Inflammatory macrophage treated with lipopolysaccharide for 1 hour (primary cell): ENCODE measurements at regions not wholly inside any gene's neighbourhood (a gene's known extent, or its start where the extent isn't known, plus 50 kb on each side); places are given as distances from the start of the nearest gene placed in this dataset.
"Not testable (repeated sequence)": the region's sequence is repeated elsewhere in the genome, so short reads cannot be mapped to it uniquely, and the experiment has no call there.

ENCODE experiments used
- DNase-seq, 2 donors: peaks; one replicate each; pipeline ENCODE4 v3.0.0-alpha.2; 2020 to 2022

DNA sequence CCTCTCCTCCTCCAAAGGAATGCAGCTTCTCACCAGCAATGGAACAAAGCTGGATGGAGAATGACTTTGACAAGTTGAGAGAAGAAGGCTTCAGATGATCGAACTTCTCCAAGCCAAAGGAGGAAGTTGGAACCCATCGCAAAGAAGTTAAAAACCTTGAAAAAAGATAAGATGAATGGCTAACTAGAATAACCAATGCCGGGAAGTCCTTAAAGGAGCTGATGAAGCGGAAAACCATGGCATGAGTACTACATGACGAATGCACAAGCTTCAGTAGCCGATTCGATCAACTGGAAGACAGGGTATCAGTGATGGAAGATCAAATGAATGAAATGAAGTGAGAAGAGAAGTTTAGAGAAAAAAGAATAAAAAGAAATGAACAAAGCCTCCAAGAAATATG lies 629.2 kb upstream of the PABPC4L start:
- not testable (repeated sequence) for DNase-seq

DNA sequence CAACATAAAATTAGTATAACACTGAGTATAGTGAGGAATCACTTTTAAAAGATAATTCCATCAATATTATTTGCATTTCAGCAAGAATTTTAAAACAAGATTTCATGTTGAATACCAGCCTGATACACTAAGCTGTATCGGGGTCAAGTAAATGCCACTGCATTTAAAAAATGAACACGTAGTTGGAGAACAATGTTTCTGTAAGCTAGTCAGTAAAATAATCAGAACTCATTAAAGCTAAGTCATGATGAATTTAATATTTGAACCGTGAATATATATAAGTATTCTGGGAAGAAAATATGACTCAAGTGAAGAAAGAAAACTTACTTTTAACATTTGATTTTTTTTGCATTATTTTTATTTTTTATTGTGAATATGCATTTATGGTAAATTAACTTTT lies 611.0 kb upstream of the PABPC4L start:
- DNase-seq = no peak

DNA sequence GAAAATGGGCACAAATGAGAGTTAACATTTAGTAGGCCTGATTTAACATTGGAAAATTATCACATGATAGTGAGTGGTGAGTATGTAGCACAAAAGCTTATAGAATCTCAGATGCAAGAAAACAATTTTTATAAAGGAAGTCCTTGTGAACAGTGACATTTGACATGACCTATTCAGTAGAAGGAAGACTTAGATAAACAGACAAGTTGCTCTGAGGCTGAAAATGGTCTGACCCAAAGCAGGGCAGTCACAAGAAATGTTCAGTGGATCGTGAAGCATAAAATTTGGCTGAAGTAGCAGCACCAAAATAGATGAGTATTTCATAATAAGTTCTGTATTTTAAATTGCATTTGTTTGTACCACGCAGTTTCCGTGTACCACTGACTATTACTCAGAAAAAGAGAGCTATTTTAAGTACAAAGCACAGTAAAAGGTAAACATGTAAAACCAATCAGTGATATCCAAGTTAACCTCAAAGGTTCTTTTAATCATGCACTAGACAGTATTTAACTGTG lies 605.7 kb upstream of the PABPC4L start:
- no peak for DNase-seq

DNA sequence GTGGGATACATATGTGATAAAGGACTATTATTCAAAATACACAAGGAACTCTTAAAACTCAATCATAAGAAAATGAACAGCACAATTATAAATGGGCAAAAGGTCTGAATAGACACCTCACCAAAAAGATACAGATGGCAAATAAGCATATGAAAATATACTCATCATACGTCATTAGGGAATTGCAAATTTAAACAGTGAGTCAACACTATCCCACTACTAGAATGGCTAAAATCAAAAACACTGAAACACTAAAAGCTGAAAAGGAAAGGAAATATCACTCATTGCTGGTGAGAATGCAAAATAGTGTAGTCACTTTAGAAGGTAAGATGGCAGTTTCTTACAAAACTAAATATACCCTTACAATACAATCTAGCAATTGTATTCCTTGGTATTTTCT lies 597.0 kb upstream of the PABPC4L start:
- no peak for DNase-seq

DNA sequence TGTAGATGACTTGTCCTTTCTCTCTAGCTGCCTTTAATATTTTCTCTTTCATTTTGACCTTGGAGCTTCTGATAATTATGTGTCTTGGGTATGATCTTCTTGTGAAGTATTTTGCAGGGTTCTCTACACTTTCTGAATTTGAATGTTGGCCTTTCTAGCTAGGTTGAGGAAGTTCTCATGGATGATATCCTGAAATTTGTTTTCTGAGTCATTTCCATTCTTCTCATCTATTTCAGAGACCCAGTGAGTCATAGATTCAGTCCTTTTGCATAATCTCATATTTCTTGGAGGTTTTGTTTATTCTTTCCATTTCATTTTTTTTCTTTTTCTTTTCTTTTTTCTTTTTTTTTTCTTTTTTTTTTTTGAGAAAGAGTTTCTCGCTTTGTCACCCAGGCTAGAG lies 585.7 kb upstream of the PABPC4L start:
- DNase-seq = no peak

DNA sequence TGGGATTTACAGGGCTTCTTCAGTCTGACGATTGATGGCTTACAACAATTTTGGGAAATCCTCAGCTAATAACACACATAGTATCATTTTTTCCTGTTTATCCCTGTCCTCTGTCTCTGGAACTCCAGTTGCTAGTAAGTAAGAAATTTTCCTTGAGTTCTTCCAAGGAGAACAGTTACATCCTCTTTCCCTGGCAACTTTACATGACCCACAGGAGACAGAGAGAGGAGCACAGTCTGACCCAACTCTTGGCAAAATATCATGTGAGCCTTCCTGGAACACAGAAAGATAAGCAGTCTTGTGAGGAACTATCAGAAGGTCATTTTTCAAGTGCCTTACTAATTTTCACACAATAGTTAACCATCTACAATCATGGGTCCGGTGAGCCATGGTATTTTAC lies 578.7 kb upstream of the PABPC4L start:
- no peak for DNase-seq

DNA sequence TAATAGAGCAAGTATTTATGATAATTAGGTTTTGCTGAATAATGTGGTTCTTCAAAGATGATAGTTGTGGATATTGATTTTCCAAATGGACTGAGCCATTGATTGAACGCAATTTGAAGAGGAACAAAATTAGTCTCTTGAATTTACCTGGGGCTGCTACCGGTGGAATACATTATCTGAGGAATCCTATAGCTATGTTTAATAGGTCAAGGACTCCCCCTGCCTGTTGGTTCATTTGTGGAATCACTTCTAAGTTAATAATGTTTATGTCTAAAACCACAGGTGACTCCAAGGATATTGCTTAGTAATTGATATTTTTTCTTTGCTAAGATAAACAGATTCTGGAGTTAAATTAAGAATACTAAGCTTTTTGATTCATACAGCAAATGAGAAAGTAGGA lies 576.0 kb upstream of the PABPC4L start:
- DNase-seq = no peak

DNA sequence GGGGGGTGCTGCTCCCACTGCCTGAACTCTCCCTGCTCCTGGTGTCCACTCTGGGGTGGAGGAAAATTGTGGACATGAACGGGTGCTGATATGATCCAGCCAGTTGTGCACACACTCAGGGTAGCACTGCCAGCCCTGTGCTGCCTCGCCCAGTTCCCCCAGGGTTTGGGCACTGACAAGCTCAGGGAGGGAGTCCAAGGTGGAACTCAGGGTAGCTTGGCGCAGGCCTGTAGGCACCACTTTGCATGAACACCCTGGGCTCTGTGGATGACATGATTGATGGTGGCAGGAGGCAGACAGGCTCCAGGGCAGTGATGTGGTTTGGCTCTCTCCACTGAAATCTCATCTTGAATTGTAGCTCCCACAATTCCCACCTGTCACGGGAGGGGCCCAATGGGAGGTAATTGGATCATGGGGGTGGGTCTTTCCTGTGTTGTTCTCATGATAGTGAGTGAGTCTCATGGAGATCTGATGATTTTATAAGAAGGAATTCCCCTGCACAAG lies 572.0 kb upstream of the PABPC4L start:
- DNase-seq = no peak

DNA sequence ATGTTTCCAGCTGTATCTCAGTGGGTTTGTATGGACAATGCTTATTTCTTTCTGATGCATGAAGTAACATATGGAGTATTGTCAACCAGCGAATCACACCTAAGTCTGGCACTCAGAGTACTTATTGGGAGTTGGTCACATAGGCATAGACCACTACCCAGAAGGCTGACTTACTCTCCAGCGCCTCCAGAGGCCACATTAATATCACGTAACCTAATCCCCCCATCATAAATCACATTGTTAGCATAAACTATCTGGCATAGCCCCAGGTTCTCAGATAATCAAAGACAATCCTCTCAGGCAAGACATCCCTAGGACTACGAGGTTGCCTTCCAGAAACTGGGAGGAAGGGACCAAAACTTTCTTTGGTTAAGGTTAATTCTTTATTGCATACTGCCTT lies 560.5 kb upstream of the PABPC4L start:
- no peak for DNase-seq

DNA sequence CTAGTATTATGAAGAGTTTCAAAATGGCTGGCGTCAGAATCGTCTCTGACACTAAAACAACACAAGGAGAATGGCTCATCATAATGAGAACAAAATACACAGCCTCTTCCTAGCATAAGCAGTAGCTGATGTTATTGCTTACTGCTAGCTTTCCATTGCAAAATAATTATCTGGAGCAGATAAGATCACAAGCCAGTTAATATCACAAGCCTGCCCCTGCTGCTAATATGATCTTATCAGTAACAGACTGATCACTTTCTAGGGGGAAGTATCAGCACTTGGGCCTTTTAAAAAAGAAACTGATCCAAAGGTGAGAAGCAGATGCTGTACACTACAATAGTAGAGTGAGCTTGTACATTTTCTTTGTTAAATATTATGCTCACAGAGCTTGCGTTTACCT lies 554.8 kb upstream of the PABPC4L start:
- no peak for DNase-seq

DNA sequence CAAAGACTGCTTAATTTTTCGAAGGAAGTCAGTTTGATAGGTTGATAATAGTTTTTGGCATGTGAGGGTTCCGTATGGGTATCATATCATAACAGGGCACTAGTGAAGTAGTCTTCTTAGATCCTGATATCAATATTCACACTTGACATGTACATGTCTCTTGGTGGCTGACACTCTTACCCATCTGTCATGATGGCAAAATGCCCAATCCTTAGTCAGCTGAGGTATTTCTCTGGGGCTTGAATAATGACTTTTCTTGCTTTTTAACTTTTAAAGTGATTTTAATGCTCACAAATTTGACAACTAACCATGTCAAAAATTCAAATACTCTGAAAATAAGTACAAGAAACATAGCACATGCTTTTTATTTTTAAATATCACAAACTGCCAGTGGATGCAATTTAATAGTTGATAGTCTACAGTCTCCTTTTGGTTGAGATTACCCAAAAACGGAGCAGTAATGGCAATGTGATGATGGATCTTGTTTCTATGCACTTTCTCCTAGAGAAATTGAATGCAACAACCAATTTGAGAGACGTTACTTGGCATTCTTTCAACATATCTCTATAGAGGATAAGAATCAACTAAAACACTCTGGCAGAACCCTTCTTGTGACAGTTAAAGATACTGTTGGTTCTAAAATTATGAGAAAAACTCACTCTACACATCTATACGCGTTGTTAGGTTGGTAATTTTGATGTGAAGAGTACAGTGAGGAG lies 552.9 kb upstream of the PABPC4L start:
- no peak for DNase-seq

DNA sequence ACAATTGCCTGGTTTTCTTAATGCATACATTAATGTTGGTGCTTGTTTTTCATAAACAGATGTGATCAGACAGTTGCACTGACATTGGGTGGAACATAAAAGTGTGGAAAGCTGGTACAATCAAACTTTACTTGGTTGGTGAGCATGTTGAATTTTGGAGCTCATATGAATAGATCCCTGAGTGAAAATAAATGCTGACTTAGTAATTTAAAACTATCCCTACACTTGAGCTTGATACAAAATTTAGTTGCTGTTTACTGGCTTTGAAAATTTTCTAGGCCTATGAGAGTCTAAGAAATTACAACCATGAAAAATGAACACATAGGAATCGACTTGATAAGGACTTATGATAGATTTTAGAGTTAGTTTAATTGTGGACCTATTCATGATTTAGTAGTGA lies 551.8 kb upstream of the PABPC4L start:
- DNase-seq = no peak

DNA sequence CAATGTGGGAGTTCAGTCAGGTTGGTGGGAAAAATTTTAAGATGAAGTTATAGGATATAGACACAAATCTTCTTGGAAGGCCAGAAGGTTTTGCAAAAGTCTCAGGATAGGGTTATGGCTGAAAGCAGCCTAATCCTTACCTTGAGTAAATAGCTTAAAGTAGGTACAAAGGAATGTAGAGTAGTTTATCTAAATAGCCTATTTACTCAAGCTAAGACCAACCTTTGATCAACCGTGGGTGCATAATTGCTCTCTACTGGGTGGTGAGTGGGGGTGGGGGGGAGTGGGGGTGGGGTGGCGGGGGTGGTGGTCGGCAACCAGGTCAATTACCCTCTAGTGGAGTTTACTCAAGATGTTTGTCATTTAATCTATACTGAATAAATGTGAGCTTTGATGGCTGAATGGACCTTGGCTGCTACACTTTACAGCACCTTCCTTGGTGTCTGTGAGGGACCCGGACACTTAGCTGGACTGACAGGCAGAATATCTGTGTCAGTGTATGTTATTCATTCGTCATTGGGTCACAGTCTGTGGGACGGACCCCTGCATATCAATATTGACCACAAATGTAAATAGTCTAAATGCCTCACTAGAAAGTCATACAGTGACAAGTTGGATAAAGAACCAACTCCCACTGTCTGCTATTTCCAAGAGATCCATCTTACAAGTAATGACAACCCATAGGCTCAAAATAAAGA lies 545.7 kb upstream of the PABPC4L start:
- DNase-seq = no peak

DNA sequence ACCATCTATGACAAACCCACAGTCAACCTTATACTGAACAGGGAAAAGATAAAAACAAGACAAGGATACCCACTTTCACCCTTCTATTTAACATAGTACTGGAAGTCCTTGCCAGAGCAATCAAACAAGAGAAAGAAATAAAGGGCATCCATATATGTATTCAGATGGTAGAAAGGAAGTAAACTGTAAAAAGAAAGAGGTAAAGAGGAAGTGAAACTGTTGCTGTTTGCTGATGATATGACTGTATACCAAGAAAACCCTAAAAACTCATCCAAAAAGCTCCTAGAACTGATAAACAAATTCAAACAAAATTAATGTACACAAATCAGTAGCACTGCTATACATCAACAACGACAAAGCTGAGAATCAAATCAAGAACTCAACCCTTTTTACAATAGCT lies 538.7 kb upstream of the PABPC4L start:
- DNase-seq = no peak

DNA sequence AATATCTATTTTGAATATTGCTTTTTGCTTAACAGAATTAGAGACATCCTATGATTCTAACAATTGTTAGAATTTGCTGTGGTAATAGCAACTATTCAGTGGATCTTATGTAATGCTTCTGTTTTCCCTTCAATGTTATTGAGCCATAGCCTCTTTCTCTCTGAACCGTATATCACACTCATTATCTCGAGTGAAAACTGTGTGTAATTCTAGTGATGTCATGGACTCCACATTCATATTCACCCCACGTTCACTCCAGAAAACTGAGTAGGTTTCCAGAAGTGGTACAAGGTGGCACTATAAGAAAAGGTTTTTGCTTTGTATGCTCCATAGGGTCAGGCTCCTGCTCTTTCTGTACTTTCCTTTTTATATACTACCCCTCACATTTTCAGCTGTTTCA lies 534.3 kb upstream of the PABPC4L start:
- no peak for DNase-seq

DNA sequence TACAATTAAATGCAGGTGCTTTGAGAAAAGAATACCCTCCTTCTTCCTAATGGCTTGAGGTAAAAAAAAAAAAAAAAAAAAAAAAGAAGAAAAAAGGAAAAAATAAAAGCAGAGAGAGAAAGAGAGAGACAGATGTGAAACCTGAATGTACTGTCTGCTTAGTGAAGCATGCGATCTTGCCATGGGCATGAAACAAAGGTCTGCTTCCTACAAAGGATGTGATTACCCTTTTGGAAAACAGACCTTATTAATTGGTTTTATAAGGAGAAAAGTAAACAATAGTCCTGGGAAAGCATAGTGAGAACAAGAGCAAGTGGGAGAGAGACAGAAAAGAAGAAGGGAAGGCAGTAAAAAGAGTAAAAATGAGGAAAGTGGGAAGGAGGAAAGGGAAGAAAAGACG lies 526.1 kb upstream of the PABPC4L start:
- no peak for DNase-seq

DNA sequence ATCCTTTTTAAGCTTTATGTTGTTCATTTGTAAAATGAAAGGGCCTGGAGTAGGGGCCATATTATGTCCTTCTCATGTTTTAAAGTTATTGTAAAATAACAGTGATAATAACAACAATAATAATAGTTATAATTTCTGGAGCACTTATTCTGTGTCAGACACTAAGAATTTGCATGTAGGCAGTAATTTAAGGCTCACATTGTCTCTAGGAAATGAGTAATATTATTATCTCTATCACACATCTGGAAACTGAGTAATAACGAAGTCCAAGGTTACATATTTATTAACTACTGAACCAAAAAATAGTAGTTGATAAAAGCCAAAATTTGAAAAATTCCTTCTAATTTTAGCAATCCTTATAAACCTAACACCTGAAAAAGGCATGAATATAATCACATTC lies 520.7 kb upstream of the PABPC4L start:
- DNase-seq = no peak

DNA sequence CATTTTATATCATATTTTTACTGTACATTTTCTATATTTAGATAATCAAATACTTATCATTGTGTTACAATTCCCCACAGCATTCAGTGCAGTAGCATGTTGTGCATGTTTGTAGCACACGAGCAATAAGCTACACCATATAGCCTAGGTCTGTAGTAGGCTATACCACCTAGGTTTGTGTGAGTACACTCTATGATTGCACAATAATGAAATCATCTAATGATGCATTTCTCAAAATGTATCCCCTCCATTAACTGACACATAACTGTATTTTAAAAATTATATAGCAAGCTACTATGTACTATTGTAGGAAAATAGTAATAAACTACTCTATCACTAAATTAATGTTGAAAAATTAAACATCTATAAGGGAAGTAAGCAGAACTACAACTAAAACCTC lies 518.4 kb upstream of the PABPC4L start:
- DNase-seq = no peak

DNA sequence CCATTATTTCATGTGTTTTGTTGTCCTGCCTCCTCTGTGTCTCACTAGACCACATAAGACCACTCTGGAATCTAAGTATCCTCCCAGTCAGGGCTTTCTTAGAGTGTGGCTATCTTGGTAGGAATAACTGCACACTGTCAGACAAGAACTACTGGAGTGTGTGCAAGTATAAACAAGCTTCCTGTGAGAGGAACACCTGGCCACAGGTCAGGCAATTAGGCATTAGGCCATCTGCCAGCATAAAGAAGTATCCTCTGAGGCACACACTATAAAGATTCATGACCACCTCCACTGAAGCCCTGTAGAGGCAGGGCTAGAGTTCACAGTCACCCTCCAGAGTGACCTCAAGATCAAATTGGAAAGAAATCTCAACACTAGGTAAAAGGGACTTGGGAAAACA lies 507.0 kb upstream of the PABPC4L start:
- DNase-seq = no peak

DNA sequence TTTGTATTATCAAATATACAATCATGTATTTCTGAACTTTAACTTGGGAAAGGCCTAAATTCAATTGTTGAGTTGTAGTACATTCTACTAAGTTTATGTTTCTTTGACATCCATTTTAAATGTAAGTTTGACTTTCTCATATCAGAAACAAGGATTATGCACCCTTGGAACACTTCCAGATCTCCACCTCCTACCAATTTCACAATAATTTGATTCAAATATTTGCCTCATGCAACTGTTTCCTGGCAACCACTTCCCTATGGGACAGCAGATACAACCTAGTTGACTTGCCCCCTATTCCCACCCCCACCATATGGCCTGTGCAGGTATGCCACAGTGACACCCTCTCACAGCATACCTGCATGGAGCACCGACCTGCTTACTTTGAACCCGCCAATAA lies 506.4 kb upstream of the PABPC4L start:
- no peak for DNase-seq

DNA sequence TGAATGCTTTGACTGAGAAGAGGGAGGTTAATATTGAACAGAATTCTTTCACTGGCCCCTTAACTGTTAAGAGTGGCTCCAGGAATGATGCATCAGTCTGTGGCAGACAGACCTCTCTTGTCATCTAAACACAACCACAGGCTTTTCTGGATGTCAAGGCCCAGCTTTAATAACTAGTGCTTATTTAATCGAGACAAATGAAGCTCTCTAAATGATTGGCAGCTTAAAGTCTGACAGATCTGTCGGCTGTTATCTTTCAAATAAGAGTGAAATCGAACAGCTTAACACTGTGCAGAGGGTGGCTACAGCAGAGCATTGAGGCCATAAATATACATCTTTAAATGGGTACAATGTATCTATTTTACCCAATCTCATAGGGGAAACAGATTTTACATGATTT lies 500.8 kb upstream of the PABPC4L start:
- DNase-seq = no peak

DNA sequence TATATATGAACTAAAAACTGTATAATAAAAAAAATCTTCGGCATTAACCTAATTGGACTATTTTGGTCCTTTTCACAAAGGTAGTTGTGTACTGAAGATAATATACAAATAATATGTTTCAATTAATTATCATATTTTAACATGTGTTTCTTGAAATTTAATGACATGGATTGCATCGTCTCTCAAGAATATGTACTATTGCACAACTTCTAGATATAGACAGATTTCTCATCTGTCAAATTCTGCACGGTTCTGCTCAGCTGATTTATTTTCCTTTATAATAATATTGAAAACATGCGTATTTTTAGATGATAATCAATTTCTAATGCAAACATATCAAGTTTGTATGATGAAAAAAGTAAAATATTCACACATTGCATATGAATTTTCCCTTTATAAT lies 498.7 kb upstream of the PABPC4L start:
- DNase-seq = no peak

DNA sequence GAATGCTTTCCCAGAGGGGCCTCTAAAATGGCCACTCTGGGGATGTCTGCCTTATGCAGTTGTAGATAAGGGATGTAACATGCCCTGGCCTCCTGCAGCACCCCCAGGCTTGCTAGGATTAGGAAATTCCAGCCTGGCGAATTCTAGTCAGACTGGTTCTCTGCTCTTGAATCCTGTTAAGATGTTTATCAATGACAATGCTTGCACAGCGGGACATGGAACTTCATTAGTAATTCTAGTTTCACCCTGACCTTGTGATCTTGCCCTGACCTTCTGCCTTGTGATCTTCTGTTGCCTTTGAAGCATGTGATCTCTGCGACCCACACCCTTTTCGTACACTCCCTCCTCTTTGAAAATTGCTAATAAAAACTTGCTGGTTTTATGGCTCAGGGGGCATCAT lies 497.2 kb upstream of the PABPC4L start:
- not testable (repeated sequence) for DNase-seq

DNA sequence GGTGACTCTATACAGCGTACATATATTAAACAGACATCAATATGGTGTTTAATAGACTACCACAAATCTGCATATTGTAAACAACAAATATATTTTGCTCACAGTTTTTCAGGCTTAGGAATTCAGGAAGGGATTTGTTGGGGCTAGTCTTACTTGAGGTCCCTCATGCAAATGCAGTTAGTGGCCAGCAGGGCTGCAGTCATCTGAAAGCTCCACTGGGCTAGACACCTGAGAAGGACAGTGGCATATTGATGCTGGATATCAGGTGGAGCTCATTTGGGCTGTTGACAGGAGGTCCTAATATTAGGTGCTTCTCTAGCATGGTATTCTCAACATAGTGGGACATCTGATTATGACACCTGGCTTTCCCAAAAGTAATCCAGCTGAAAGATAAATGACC lies 493.8 kb upstream of the PABPC4L start:
- no peak for DNase-seq

DNA sequence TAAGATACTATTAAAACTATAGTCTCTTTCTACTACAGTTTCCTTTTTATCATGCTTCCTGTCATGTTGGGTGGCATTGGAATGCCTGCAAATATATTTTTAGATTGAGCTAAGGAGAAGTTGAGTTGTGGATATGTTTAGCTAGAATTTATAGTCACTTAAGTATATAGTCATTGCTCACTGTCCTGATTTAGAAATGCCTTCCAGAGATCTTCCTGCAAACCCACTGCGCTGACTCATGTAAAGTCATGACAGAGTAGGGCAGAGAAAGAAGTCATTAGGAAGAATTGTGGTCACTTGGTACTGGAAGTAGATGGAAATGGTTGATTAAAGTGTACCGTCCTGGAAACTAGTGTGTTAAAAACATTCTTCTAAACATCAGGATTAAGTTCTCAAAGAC lies 490.3 kb upstream of the PABPC4L start:
- no peak for DNase-seq
